Mucosa of rectum (tissue), 2 donors: ENCODE measurements at regions not wholly inside any gene's neighbourhood (a gene's known extent, or its start where the extent isn't known, plus 50 kb on each side); places are given as distances from the start of the nearest gene placed in this dataset.
A peak's percentile ranks its signal among the peaks of the same experiment; 100 is the strongest.
"Not testable (repeated sequence)": the region's sequence is repeated elsewhere in the genome, so short reads cannot be mapped to it uniquely, and the experiment has no call there.

Experiments
- H3K27ac ChIP-seq, 2 donors: one replicate each; pipeline ENCODE4 v1.7.0; 2013; ENCODE audit warnings: inconsistent platforms in 2 of 2, low read depth in 2 of 2, low read length in 2 of 2
- H3K27me3 ChIP-seq, 2 donors: one replicate each; pipeline ENCODE4 v1.7.0; 2013; ENCODE audit warnings: low read length in 2 of 2; ENCODE audit not compliant: control insufficient read depth in 2 of 2, insufficient read depth in 2 of 2
- H3K36me3 ChIP-seq, 2 donors: one replicate each; pipeline ENCODE4 v1.7.0; 2013; ENCODE audit warnings: low read length in 2 of 2; ENCODE audit not compliant: control insufficient read depth in 2 of 2, insufficient read depth in 2 of 2
- H3K4me1 ChIP-seq, 2 donors: one replicate each; pipeline ENCODE4 v1.7.0; 2013; ENCODE audit warnings: low read length in 2 of 2, mild to moderate bottlenecking in 1 of 2; ENCODE audit not compliant: control insufficient read depth in 2 of 2, insufficient read depth in 2 of 2
- H3K4me3 ChIP-seq, 2 donors: one replicate each; pipeline ENCODE4 v1.7.0; 2013; ENCODE audit warnings: low read length in 2 of 2
- H3K9ac ChIP-seq, 2 donors: one replicate each; pipeline ENCODE4 v1.7.0; 2013; ENCODE audit warnings: low read length in 2 of 2, low read depth in 1 of 2, mild to moderate bottlenecking in 1 of 2
- H3K9me3 ChIP-seq, 2 donors: one replicate each; pipeline ENCODE4 v1.7.0; 2013; ENCODE audit warnings: low read length in 2 of 2; ENCODE audit not compliant: control insufficient read depth in 2 of 2
- donor health status: healthy.
- donor health status: Normal muscosa, but diverticular disease.

DNA sequence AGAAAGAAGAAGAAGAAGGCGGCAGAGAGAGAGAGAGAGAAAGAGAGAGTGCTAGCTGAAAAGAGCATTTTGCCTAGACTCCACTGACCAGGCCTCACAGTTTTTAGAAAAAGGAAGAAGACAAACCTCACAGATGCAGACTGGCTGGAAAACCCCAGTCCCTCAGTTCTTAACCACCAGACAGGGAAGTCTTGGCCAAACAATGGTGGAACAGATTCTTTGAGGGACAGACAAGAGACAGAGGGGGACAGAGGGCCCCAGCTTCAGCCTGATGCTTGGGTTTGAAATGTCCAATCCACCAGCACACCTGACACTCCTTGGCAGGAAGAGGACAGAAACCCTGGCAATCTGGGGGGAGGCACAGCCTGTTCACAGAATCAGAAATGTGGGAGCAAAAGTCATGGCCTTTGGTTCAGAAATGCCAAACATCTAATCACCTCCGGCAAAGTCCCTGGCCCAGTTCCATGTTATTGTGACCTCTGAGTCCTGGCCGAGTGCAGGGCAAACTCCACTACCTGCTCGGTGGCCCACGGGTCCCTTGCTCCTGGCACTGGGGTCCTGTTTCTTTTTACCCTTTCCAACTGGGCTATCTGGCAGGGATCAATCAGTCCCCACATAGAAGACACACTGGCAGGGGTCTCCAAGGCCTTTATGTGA, 235.2 kb downstream of the LY86 start:
- H3K4me3 ChIP-seq, result no peak overlapping the region
- H3K27me3 ChIP-seq, result no peaks in the 10 kb centered on the region
- no peaks in the 10 kb centered on the region for H3K36me3 ChIP-seq
- no peaks in the 10 kb centered on the region for H3K9me3 ChIP-seq
- H3K27ac ChIP-seq, result no peak overlapping the region
- H3K9ac ChIP-seq, result no peak overlapping the region
- peaks cover 16 to 25% of the 10 kb centered on the region in 2 donors for H3K4me1 ChIP-seq

DNA sequence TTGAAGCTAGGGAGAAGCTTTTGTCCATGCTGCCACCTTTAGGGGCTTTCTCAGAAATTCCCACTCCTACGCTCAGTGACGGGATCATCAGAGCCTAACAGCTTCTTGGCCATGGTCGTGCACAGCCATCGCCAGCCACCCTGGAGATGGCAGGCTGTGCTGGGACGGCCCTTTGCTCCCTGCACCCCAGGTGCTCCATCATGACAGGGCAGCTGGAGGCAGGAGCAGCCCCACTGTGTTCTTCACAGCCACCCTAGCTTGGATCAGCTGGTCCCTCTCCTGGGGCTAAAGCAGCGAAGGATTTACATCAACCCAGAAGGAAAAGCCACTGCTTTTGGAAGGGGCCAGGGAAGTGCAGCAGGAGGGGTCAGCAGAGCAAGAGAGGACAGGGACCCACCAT, 235.9 kb downstream of the LY86 start:
- peaks cover 15 to 25% of the 10 kb centered on the region in 2 donors for H3K4me1 ChIP-seq

DNA sequence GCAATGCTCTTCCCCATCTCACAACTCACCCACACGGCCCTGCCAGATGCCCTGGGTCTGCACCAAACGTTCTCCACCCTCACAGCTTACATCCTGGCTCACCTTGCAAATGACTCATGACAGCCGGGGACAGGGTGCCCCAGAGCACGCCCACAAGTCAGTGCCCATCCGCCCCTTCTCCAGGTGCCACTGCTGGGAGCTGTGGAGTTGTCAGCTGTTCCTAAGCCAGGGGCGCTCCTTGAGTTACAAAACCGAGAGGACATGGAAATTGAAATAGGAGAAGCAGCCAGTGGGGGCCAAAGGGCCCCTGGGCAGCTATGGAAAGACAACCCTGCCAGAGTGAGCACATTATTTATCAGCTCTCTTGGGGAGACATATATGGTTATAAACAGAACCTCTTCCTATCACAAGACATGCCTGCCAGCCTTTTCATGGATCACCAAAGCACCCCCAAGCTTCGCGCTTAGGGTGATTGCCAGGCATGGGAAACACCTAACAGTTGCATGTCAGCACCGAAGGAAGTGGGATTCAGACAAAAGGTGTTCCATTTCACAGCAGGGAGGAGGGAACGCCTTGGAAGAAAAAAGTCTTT, 236.8 kb downstream of the LY86 start:
- no peak overlapping the region for H3K9ac ChIP-seq
- H3K9me3 ChIP-seq, result no peaks in the 10 kb centered on the region
- H3K27me3 ChIP-seq, result no peaks in the 10 kb centered on the region
- H3K36me3 ChIP-seq, result no peaks in the 10 kb centered on the region
- H3K4me3 ChIP-seq, result no peak overlapping the region
- H3K4me1 ChIP-seq, result peaks cover 11 to 18% of the 10 kb centered on the region in 2 donors
- H3K27ac ChIP-seq, result no peak overlapping the region

More for the DNA sequence above, 235.9 kb downstream of the LY86 start:
- no peaks in the 10 kb centered on the region for H3K9me3 ChIP-seq
- H3K9ac ChIP-seq, result no peak overlapping the region
- H3K4me3 ChIP-seq, result no peak overlapping the region
- no peaks in the 10 kb centered on the region for H3K36me3 ChIP-seq
- no peak overlapping the region for H3K27ac ChIP-seq
- H3K27me3 ChIP-seq, result no peaks in the 10 kb centered on the region

DNA sequence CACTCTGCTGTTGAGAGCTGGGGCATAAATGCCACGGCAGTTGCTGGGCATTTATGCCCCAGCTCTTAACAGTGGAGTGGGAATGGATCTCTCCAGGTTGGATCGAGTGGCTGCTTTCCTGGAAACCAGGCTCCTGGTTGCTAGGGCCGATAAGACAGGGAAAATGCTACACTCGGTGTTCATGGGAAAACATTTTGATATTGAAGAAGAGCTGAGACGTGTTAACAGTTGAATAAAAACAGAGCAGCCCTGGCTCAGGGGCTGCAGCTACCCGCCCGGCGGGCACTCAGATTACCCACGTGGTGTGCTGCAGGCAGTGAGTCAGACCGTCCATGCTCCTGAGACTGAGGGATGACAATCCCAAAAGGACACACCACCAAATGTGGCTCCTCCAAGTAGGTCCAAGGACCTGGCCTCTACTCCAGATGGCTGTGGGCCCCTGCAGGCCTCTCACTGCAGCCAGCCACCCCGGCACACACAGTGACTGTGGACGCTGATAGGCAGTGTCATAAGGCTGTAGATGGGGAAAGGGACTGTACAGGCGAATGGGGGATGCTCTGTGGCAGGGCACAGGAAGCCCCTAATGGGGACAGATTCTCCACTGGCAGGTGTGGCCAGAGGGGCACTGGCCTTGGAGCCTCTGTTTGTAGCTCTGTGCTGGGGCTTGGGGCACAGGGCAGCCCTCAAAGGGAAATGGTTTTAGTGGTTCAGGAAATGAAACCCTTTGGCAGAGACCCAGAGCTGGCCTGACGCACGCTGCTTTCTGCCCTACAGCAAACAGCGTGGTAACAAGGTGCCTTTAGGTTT, 237.8 kb downstream of the LY86 start:
- H3K27ac ChIP-seq, result peak overlapping the region in 1 of 2 donors; percentile 21
- peak overlapping the region in 1 of 2 donors; percentile 20 for H3K9ac ChIP-seq
- H3K9me3 ChIP-seq, result no peaks in the 10 kb centered on the region
- no peak overlapping the region for H3K4me3 ChIP-seq
- H3K4me1 ChIP-seq, result peaks cover 4 to 9% of the 10 kb centered on the region in 2 donors
- no peaks in the 10 kb centered on the region for H3K36me3 ChIP-seq
- H3K27me3 ChIP-seq, result no peaks in the 10 kb centered on the region

DNA sequence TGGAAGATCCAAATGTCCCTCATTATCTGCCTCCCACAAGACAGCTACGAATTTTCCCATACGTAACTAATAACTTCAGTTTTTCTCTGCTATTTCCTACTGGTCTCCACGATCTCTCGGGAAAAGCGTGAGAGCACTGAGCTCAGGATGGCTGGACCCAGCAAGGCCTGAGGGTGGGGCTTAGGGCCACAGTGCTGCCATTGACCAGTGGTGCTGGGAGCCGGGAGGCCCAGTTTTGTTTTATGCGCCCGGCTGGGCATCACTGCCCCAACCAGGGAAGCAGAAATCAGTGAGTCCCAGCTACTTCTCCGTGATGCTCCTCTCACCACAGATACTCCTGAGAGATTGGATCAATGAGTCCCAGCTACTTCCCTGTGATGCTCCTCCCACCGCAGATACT, 238.4 kb downstream of the LY86 start:
- H3K27ac ChIP-seq, result peak overlapping the region in 1 of 2 donors; percentile 21

DNA sequence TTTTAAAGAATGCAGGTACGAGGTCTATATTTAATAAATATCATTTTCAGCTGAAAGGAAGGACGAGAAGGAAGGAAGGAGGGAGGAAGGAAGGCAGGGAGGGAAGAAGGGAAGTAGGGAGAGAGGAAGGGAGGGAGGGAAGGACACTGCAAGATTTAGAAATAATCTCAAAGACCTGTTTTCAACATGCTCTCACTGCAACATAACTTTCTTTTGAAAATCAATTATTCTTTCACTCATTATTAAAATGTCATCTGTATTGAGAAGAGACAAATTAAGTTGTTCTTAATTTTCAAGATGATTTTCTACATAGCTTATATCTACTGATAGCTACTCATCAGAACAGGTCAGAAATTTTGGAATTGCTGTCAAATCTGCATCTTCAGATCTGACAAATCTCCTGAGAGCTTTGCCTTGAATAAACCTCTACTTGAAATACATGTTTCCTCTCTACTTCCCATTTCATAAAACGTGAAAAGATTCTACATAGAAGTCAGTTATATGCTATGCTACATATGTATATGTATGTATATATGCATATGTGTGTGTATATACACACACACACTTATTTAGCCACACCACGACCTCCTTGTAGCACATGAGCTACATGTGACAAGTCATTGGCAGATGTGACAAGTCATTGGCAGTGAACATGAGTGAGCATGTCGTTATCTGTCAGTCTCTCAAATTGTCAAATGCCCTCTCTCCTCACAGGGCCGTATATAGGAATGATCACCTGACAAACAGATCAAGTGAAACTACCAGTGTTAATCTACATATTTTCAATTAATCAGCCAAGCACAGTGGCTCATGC, 241.6 kb downstream of the LY86 start:
- no peak overlapping the region for H3K4me3 ChIP-seq
- no peaks in the 10 kb centered on the region for H3K9me3 ChIP-seq
- H3K9ac ChIP-seq, result no peak overlapping the region
- no peak overlapping the region for H3K27ac ChIP-seq
- no peaks in the 10 kb centered on the region for H3K27me3 ChIP-seq
- H3K36me3 ChIP-seq, result no peaks in the 10 kb centered on the region
- H3K4me1 ChIP-seq, result peaks cover 4% of the 10 kb centered on the region in 2 donors

More for the DNA sequence above, 238.4 kb downstream of the LY86 start:
- H3K27me3 ChIP-seq, result no peaks in the 10 kb centered on the region
- H3K9me3 ChIP-seq, result no peaks in the 10 kb centered on the region
- no peaks in the 10 kb centered on the region for H3K36me3 ChIP-seq
- peaks cover 4 to 6% of the 10 kb centered on the region in 2 donors for H3K4me1 ChIP-seq
- H3K9ac ChIP-seq, result peak overlapping the region in 1 of 2 donors; percentile 19
- no peak overlapping the region for H3K4me3 ChIP-seq

DNA sequence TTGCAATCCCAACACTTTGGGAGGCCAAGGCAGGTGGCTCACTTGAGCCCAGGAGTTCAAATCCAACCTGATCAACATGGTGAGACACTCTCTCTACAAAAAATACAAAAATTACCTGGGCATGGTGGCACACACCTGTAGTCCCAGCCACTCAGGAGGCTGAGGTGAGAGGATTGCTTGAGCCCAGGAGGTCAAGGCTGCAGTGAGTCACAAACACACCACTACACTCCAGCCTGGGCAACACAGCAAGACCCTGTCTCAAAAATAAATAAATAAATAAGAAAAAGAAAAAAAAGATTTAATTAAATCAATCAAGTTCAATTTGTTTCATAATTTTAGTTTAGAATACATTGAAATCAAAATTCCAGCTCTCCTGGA, 242.2 kb downstream of the LY86 start:
- H3K9me3 ChIP-seq, H3K9ac ChIP-seq, H3K27me3 ChIP-seq, H3K36me3 ChIP-seq, H3K4me1 ChIP-seq, H3K27ac ChIP-seq, H3K4me3 ChIP-seq: not testable (repeated sequence)

DNA sequence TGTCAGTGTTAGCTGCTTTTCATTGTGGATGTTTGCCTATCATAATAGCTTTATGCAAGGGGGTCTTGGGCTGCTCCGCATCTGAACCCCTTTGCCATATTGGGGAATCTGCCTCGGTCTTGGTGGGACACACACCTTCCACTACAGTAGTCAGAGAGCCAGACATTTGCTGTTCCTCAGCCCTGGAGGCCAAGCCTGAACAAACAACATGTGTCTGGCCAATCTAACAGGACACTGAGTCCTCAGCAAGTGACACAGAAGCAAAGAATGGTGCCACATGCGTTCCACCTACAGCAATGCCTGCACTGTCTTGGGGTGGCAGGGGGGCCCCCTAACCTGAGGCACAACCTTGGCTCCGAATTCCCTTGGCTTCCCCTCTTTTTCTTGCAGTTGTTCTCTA, 243.9 kb downstream of the LY86 start:
- Histone ChIP-seq H3K36me3 (no peaks in the 10 kb centered on the region), H3K9ac (no peak overlapping the region), H3K9me3 (no peaks in the 10 kb centered on the region), H3K4me3 (no peak overlapping the region), H3K4me1 (no peaks in the 10 kb centered on the region), H3K27me3 (no peaks in the 10 kb centered on the region), H3K27ac (no peak overlapping the region)

DNA sequence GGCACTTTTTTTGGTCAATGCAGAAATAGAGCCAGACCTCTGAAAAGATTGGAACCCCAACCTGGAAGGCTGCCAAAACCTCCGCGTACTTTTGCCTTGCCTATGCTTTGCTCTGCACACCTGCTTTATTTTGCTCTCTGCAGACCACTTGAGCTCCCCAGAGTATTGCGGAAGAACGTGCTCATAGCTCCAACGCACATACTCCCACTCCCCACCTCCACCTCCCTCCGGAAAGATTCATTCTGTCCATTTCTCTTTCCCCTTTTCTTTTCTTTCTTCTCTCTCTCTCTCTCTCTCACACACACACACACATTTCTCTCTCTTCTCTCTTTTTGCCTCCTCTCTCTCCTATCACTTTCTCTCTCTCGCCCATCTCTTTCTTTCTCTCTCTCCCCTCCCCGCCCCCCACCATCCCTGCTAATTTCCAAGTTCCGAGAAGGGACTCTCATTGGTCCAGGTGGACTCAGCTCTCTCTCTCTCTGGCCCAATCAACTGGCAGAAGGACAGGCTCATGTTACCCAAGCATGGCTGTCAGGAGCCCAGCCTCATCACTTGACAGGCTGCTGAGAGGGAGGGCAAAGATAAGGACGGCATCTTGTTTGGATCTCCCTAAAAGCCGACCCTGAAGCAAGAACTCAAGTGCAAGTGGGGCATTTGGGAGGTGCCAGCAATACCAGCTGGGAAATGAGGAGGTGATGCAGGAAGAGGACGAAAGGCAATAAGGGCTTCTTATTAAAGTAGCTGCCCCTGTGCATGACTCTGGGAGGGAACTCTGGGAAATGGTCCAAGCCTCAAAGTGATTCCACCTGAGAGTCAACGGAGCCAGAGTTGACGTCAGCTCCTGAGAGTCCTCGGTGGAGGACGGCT, 246.1 kb downstream of the LY86 start:
- H3K27ac ChIP-seq, result no peak overlapping the region

More for the DNA sequence above, 246.1 kb downstream of the LY86 start:
- no peak overlapping the region for H3K9ac ChIP-seq
- H3K4me1 ChIP-seq, result no peaks in the 10 kb centered on the region
- no peaks in the 10 kb centered on the region for H3K36me3 ChIP-seq
- no peaks in the 10 kb centered on the region for H3K27me3 ChIP-seq
- H3K4me3 ChIP-seq, result no peak overlapping the region
- H3K9me3 ChIP-seq, result no peaks in the 10 kb centered on the region
